Endothelial cell (in vitro differentiated cells): ENCODE measurements at regions not wholly inside any gene's neighbourhood (a gene's known extent, or its start where the extent isn't known, plus 50 kb on each side); places are given as distances from the start of the nearest gene placed in this dataset.

Experiments used
- DNase-seq: peaks from one replicate; pipeline ENCODE4 v3.0.0; 2021; ENCODE audit warnings: low spot score
- H3K27ac Mint-ChIP-seq: one replicate; pipeline ENCODE4 v1.8.0; 2021; ENCODE audit warnings: mixed read lengths, inconsistent platforms; ENCODE audit not compliant: unreplicated experiment
- H3K27me3 Mint-ChIP-seq: one replicate; pipeline ENCODE4 v1.8.0; 2021; ENCODE audit warnings: mild to moderate bottlenecking, moderate library complexity, mixed read lengths, inconsistent platforms; ENCODE audit not compliant: unreplicated experiment
- H3K36me3 Mint-ChIP-seq: one replicate; pipeline ENCODE4 v1.8.0; 2021; ENCODE audit warnings: mild to moderate bottlenecking, low read depth, mixed read lengths, inconsistent platforms; ENCODE audit not compliant: unreplicated experiment
- H3K4me1 Mint-ChIP-seq: one replicate; pipeline ENCODE4 v1.8.0; 2021; ENCODE audit warnings: mild to moderate bottlenecking, mixed read lengths, inconsistent platforms; ENCODE audit not compliant: unreplicated experiment
- H3K4me3 Mint-ChIP-seq: one replicate; pipeline ENCODE4 v1.8.0; 2021; ENCODE audit warnings: mild to moderate bottlenecking, mixed read lengths, inconsistent platforms; ENCODE audit not compliant: unreplicated experiment
- H3K9me3 Mint-ChIP-seq: one replicate; pipeline ENCODE4 v1.8.0; 2021; ENCODE audit warnings: mixed read lengths, inconsistent platforms; ENCODE audit not compliant: unreplicated experiment
- CTCF ChIP-seq: fragments of 200-600 bp; sonication (generic); IDR thresholded peaks from one replicate; pipeline ENCODE4 v1.5.0; 2021; ENCODE audit warnings: antibody characterized with exemption; ENCODE audit not compliant: unreplicated experiment

- Mint-ChIP-seq H3K27ac (no peak overlapping the region), H3K4me3 (no peak overlapping the region), H3K36me3 (peaks cover 4% of the 10 kb centered on the region), H3K9me3 (no peaks in the 10 kb centered on the region), H3K4me1 (no peaks in the 10 kb centered on the region), H3K27me3 (no peaks in the 10 kb centered on the region)
- TF ChIP-seq CTCF = no peak
- no peak for DNase-seq
Observed at GRCh38 chr9:24132244-24132643, 306.2 kb upstream of the ELAVL2 start.

DNA sequence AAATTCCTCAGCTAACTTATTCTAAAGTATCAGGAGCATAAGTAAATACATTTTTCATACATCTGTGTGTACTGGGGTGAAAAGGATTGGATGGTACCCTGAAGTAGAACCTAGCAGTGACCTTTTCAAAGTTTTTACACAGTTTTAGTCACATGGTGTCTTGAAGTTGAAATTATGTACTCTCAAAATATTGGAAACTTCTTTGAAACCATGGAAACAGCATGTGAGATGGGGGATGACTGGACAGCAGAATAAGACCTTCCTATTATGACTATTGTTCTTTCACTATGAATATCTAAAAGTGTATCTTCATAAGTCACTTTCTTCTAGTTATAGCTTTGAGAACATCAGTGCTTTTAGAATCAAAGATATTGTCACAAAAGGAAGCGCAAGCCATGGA lies 301.5 kb upstream of the ELAVL2 start:
- DNase-seq = no peak
- no peaks in the 10 kb centered on the region for H3K4me1 Mint-ChIP-seq

GRCh38 chr9:24118190-24118589 lies 292.1 kb upstream of the ELAVL2 start:
- H3K36me3 Mint-ChIP-seq = no peaks in the 10 kb centered on the region
- DNase-seq = no peak
- no peaks in the 10 kb centered on the region for H3K4me1 Mint-ChIP-seq
- no peak overlapping the region for H3K4me3 Mint-ChIP-seq
- no peak for TF ChIP-seq CTCF
- no peak overlapping the region for H3K27ac Mint-ChIP-seq
- no peaks in the 10 kb centered on the region for H3K27me3 Mint-ChIP-seq
- no peaks in the 10 kb centered on the region for H3K9me3 Mint-ChIP-seq

More for the DNA sequence above, 301.5 kb upstream of the ELAVL2 start:
- Mint-ChIP-seq H3K27me3 (no peaks in the 10 kb centered on the region), H3K27ac (no peak overlapping the region), H3K36me3 (no peaks in the 10 kb centered on the region), H3K9me3 (no peaks in the 10 kb centered on the region), H3K4me3 (no peak overlapping the region)
- no peak for TF ChIP-seq CTCF

DNA sequence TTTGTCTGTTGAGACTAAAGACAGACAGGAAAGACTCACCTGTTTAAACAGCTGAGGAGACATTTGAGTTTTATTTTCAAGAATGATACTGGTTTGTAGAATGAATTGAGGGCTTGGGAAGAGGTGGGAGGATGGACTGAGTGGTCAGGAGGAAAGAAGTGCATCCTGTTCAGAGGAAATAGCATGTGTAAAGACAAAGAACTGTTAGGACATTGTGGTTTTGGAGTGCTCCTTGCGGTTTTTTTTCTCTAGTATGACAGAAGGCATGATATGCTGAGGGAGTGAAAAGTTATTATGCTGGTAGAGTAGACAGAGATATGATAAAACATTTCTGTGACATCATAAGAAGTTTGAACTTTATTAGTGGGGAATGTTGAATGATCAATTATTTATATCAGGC lies 270.7 kb upstream of the ELAVL2 start:
- Mint-ChIP-seq H3K4me1 (peaks cover 8% of the 10 kb centered on the region), H3K27ac (no peak overlapping the region), H3K9me3 (no peaks in the 10 kb centered on the region), H3K27me3 (no peaks in the 10 kb centered on the region), H3K4me3 (no peak overlapping the region), H3K36me3 (no peaks in the 10 kb centered on the region)
- no peak for DNase-seq
- no peak for TF ChIP-seq CTCF

DNA sequence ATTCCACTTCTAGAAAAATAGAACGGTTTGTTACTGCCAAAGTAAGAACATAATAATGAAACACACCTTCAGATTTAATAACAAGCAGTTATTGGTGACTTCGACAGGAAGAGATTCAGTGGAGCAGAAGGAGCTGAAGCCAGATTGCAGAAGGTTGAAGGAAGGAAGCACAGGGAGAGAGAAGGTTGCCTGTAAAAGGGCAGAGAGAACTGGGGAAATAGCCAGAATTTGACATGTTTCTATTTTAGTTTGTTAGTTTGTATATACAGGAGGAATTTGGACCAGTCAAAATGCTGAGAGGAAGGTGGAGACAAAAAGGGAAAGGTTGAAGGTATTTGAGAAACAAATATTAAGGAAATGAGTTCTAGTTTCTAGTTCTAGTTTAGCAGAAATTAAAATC lies 269.2 kb upstream of the ELAVL2 start:
- H3K27me3 Mint-ChIP-seq = no peaks in the 10 kb centered on the region
- H3K27ac Mint-ChIP-seq = no peak overlapping the region
- no peak overlapping the region for H3K4me3 Mint-ChIP-seq
- H3K36me3 Mint-ChIP-seq = no peaks in the 10 kb centered on the region
- peaks cover 8% of the 10 kb centered on the region for H3K4me1 Mint-ChIP-seq
- TF ChIP-seq CTCF = no peak
- H3K9me3 Mint-ChIP-seq = no peaks in the 10 kb centered on the region
- DNase-seq = no peak
